Upper lobe of right lung (tissue), 1 donor: ENCODE measurements at regions not wholly inside any gene's neighbourhood (a gene's known extent, or its start where the extent isn't known, plus 50 kb on each side); places are given as distances from the start of the nearest gene placed in this dataset.

Experiments
- ATAC-seq: fragments of 200-7000 bp; cut with Tn5 transposase; one replicate; pipeline ENCODE4 v1.9.1; 2020; ENCODE audit warnings: mild to moderate bottlenecking, moderate library complexity
- DNase-seq: peaks from one replicate; pipeline ENCODE4 v3.0.0-alpha.2; 2020
- H3K27ac ChIP-seq: fragments of 200-600 bp; one replicate; pipeline ENCODE4 v1.8.0; 2022
- H3K27me3 ChIP-seq: fragments of 200-600 bp; one replicate; pipeline ENCODE4 v1.8.0; 2022; ENCODE audit warnings: mild to moderate bottlenecking
- H3K36me3 ChIP-seq: fragments of 200-600 bp; one replicate; pipeline ENCODE4 v1.8.0; 2022
- H3K4me1 ChIP-seq: fragments of 200-600 bp; one replicate; pipeline ENCODE4 v1.8.0; 2022
- H3K4me3 ChIP-seq: fragments of 200-600 bp; one replicate; pipeline ENCODE4 v1.8.0; 2022; ENCODE audit warnings: mild to moderate bottlenecking
- H3K9me3 ChIP-seq: fragments of 200-600 bp; one replicate; pipeline ENCODE4 v1.8.0; 2022
- intact Hi-C: fragments of 100-400 bp; cut with DNase I; formaldehyde crosslinking; loops from one replicate; pipeline ENCODE4 v1.11.0; 2022
- TF ChIP-seq, protein P1 (sequence below): fragments of 200-600 bp; IDR thresholded peaks from one replicate; pipeline ENCODE4 v1.8.0; 2022; ENCODE audit warnings: antibody characterized with exemption
- donor health status: DM: no; HTN: yes; CAD: no; lungs with severe emphysema.

DNA sequence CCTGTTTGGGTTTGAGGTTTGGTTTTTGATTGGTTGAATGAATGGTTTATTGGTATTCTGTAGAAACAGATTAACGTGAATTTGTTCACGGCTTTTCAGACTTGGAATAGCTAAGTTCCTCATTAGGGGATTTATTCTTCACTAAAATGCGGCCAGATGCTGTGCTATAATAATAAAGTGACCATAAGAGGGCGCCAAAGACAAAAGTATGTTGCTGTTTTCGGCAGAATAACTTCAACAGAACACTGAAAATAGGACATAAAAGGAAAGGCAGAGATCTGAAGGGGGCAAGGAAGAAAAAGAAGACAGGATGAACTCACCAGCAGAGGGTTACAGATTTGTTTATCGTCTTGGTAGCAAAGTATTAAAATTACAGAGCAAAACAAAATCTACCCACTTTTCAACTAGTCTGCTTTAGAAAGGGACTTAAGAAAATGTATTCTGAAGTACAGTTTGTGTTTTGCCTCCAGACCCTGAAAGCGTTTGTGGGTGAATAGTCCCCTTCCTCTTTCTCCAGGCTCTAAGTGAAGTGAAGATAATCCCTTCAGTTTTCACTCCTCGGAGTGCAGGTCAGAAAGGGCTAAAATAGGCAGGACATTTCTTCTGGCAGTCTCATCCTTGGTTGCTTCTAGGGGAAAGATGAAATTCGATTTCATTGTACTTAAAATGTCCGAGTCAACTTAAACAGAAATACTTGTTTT is 147.6 kb downstream of the IL20RB start:
- ATAC-seq (peak; percentile 66), DNase-seq (no peak)
- Histone ChIP-seq H3K27me3 (peaks cover 5% of the 10 kb centered on the region), H3K36me3 (no peaks in the 10 kb centered on the region), H3K4me3 (no peak overlapping the region), H3K27ac (no peak overlapping the region), H3K9me3 (no peaks in the 10 kb centered on the region), H3K4me1 (no peaks in the 10 kb centered on the region)
- intact Hi-C loops: no loop called here
- TF ChIP-seq, protein P1, sequence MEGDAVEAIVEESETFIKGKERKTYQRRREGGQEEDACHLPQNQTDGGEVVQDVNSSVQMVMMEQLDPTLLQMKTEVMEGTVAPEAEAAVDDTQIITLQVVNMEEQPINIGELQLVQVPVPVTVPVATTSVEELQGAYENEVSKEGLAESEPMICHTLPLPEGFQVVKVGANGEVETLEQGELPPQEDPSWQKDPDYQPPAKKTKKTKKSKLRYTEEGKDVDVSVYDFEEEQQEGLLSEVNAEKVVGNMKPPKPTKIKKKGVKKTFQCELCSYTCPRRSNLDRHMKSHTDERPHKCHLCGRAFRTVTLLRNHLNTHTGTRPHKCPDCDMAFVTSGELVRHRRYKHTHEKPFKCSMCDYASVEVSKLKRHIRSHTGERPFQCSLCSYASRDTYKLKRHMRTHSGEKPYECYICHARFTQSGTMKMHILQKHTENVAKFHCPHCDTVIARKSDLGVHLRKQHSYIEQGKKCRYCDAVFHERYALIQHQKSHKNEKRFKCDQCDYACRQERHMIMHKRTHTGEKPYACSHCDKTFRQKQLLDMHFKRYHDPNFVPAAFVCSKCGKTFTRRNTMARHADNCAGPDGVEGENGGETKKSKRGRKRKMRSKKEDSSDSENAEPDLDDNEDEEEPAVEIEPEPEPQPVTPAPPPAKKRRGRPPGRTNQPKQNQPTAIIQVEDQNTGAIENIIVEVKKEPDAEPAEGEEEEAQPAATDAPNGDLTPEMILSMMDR: peak; percentile 68

DNA sequence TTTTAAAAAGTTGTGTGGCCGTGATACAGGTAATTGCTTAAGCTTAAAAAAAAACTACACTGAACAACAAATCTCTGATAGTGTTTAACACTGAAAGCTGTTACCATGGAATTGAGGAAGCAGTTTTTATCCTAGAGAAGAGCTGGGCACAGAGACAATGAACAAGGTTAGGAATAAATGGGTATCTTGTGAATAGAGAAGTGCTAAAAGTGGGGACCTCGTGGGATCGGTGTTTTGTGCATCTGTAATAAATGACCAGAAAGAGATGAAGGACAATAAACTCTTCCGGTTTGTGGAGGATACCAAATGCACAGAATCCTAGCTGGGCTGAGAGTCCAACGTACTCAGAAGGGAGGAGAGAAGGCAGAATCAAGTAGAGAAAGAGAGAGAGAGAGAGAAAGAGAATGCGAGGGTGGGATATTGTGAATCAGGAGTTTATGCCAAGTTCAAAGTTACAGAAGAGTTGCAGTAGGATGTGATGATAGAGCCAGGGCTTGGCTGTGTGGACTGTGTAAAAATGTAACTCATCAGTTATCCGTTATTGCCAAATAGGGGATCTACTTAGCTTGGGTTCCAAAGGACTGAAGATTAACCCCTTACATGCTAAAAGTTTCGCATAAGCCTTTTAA is 148.9 kb downstream of the IL20RB start:
- DNase-seq (no peak), ATAC-seq (no peak)
- no peak overlapping the region for H3K4me3 ChIP-seq
- intact Hi-C loops: no loop called here
- no peaks in the 10 kb centered on the region for H3K36me3 ChIP-seq
- TF ChIP-seq, protein P1: no peak
- H3K27ac ChIP-seq: no peak overlapping the region
- H3K4me1 ChIP-seq: no peaks in the 10 kb centered on the region
- peaks cover 5% of the 10 kb centered on the region for H3K27me3 ChIP-seq
- H3K9me3 ChIP-seq: no peaks in the 10 kb centered on the region

DNA sequence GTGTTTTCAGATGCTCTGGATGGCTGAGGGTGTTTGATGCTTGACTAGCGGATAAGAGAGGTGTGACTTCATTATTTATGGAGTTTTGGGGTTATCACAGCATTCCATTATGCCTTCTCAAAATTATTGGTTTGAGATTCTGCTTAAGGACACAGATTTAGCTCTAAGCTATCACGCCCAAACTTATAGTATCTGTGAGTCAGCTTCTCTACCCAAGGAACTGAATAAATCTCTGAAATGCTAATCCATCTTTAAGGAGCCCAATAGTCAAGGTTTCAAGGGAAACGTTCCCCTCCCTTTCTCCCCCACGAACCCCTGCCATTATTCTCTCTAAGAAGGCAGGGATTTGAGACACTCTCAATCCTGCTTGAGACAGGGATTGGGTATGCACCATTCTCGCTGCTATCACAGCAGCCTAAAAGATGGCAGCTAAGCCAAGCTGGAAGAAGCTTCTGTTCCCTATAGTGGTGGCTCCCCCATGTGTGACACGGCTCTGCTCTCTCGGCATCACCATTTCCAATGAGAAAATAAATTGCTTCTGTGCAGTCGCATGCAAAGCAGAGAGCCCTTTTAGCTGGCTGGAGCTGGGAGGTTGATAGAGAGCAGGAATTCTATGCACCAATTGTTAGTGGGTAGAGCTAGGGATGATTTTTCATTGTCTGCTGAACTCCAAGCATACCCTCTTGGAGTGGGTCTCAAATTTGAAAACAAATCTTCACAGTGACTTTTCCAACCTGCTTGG is 151.1 kb downstream of the IL20RB start:
- Histone ChIP-seq H3K4me1 (no peaks in the 10 kb centered on the region), H3K36me3 (no peaks in the 10 kb centered on the region), H3K27ac (no peak overlapping the region), H3K27me3 (peaks cover 5% of the 10 kb centered on the region), H3K9me3 (no peaks in the 10 kb centered on the region), H3K4me3 (no peak overlapping the region)
- ATAC-seq: no peak
- intact Hi-C loops: no loop called here
- TF ChIP-seq, protein P1: no peak
- no peak for DNase-seq

DNA sequence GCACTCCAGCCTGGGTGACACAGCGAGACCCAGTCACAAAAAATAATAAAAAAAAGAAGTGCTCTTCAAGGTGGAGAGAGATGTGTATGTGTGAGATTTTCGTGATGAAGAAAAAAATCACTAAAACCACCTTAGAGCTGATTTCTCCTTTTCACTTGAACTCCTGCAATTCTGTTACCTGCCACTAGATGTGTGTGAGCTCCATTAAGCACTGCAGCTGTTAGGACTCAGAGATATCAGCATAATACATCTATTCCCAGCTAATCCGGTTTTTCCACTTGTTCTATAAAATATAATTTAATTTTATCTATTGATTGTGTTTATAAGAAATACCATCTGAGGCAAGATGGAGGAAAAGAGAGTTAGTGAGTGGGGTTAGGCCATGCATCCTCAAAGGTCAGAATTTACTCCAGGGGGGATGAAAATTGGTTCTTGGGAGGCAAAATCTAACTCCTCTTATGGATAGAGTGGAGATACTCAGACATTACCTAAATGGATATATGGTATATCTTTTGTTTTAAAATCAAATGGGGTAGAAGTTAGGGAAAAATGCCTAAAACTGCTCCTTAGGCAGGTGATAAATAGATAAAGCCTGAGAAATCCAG is 152.7 kb downstream of the IL20RB start:
- TF ChIP-seq, protein P1: peak; percentile 74
- Histone ChIP-seq H3K36me3 (no peaks in the 10 kb centered on the region), H3K27me3 (peaks cover 5% of the 10 kb centered on the region), H3K27ac (no peak overlapping the region), H3K9me3 (no peaks in the 10 kb centered on the region), H3K4me3 (no peak overlapping the region), H3K4me1 (no peaks in the 10 kb centered on the region)
- ATAC-seq (peak; percentile 57), DNase-seq (no peak)
- intact Hi-C loops: no loop called here

DNA sequence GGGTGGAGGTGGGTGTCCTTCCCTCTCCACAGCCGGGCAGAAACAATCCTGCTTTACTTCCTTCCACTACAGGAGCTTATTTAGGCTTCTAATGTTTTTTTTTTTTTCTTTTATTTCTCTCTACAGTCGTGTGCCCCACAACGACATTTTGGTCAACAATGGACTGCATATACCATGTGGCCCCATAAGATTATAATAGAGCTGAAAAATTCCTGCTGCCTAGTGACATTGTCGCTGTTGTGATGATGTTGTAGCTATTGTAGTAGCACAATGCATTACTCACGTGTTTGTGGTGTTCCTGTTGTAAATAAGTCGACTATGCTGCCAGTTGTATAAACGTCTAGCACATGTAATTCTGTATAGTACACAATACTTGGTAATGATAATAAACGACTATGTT is 153.7 kb downstream of the IL20RB start:
- DNase-seq: no peak
- ATAC-seq: no peak
- Histone ChIP-seq H3K27me3 (peaks cover 5% of the 10 kb centered on the region), H3K4me3 (no peak overlapping the region), H3K4me1 (no peaks in the 10 kb centered on the region), H3K36me3 (no peaks in the 10 kb centered on the region), H3K9me3 (no peaks in the 10 kb centered on the region), H3K27ac (no peak overlapping the region)
- TF ChIP-seq, protein P1: no peak
- intact Hi-C loops: no loop called here
